LNCaP clone FGC (cell line): ENCODE measurements at regions not wholly inside any gene's neighbourhood (a gene's known extent, or its start where the extent isn't known, plus 50 kb on each side); places are given as distances from the start of the nearest gene placed in this dataset.

ENCODE experiments used
- DNase-seq: peaks from one replicate; pipeline ENCODE4 v3.0.0-alpha.2; 2011; ENCODE audit warnings: low read depth
- H3K4me3 ChIP-seq: 2 replicates; pipeline ENCODE4 v1.5.1; 2011; ENCODE audit warnings: mild to moderate bottlenecking, low read depth, low read length, control low read depth
- CTCF ChIP-seq: IDR thresholded peaks from 2 replicates; pipeline ENCODE4 v1.5.1; 2012; ENCODE audit warnings: mild to moderate bottlenecking; ENCODE audit not compliant: control insufficient read depth, insufficient read depth; ENCODE audit errors: extremely low read depth

DNA sequence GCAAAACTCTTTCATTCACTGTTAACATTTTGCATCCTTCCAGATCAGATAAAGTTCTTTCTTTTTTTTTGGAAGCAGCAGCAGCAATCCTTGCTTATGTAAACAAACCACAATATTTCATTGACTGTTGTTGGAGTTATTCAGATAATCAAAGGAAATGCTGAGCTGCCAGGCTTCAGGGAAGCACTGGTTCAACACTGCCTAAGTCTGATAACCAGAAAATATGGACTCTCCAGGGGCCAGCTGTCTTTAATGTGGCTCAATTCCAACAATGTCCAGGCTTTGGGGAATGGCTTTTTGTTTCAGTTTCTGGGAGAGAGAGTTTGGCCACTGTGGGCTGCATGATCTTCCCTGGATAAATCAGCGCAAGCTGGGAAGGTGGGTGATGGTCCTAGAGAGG is 354.3 kb downstream of the AKAIN1 start:
- DNase-seq = no peak
- no peak overlapping the region for H3K4me3 ChIP-seq
- TF ChIP-seq CTCF = no peak

DNA sequence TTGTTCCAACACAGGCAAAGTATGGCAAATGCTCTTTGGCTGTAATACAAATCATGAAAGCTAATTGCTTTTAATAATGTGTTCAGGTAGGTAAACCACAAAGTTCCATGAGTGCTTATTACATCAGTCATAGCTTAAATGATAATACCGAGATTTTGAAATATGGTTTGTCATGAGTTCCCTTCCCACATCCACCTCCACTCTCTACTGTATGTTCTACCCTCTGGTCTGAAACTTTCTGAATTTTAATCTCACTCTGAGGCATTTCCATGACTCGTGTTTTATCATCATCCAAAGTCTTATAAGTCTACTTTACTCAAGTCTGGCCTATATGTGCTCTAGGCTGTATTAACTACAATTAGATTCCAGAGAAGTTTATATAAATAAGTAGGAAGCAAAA is 354.8 kb downstream of the AKAIN1 start:
- no peak for DNase-seq
- no peak overlapping the region for H3K4me3 ChIP-seq
- TF ChIP-seq CTCF = no peak

- DNase-seq = no peak
- TF ChIP-seq CTCF = no peak
- H3K4me3 ChIP-seq = no peak overlapping the region
These were observed 357.4 kb downstream of the AKAIN1 start for GRCh38 chr18:4839639-4840038.

DNA sequence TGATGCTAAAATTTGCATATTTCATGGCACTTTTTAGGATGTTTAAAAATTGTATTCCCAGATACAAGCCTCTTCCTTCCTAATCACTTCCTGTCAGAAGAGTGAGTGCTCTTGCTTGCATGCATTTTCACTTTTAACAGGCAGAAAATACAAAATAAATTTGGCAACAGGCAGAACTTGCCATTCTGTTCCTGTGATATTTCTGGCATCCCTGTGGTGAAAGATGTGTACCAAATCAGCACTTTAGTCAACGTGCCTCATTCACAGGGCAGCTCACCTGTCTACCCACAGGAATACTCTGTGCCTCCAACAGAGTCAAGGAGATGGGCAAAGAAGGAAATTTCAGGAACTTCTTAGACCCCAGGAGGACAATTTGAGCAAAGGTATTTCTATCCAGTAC is 360.9 kb downstream of the AKAIN1 start:
- no peak overlapping the region for H3K4me3 ChIP-seq
- DNase-seq = no peak
- TF ChIP-seq CTCF = no peak

GRCh38 chr18:4831791-4832375 is 365.2 kb downstream of the AKAIN1 start:
- no peak for DNase-seq
- TF ChIP-seq CTCF = no peak

GRCh38 chr18:4831127-4831526 is 365.9 kb downstream of the AKAIN1 start:
- no peak for DNase-seq
- no peak for TF ChIP-seq CTCF

More at GRCh38 chr18:4831791-4832375, 365.2 kb downstream of the AKAIN1 start:
- no peak overlapping the region for H3K4me3 ChIP-seq

GRCh38 chr18:4823091-4823490 is 368.0 kb upstream of the DLGAP1 start:
- H3K4me3 ChIP-seq = no peak overlapping the region
- no peak for TF ChIP-seq CTCF

More at GRCh38 chr18:4831127-4831526, 365.9 kb downstream of the AKAIN1 start:
- no peak overlapping the region for H3K4me3 ChIP-seq

More at GRCh38 chr18:4823091-4823490, 368.0 kb upstream of the DLGAP1 start:
- no peak for DNase-seq
